Right atrium auricular region (tissue), 2 donors: ENCODE measurements at regions not wholly inside any gene's neighbourhood (a gene's known extent, or its start where the extent isn't known, plus 50 kb on each side); places are given as distances from the start of the nearest gene placed in this dataset.

Experiments used
- DNase-seq: peaks from one replicate; pipeline ENCODE4 v3.0.0-alpha.2; 2019; ENCODE audit warnings: low spot score
- H3K27ac ChIP-seq, 2 donors: fragments of 200-600 bp; sonication (generic); 1 replicate in 1 of 2; 2 replicates in 1 of 2; pipeline ENCODE4 v1.5.1; 2016 to 2019
- H3K27me3 ChIP-seq, 2 donors: fragments of 200-600 bp; sonication (generic); one replicate each; pipeline versions ENCODE4 v1.5.1 to v1.6.0; 2017 to 2019
- H3K36me3 ChIP-seq: fragments of 200-600 bp; sonication (generic); one replicate; pipeline ENCODE4 v1.5.1; 2016
- H3K4me1 ChIP-seq, 2 donors: fragments of 200-600 bp; sonication (generic); one replicate each; pipeline versions ENCODE4 v1.5.1 to v1.6.0; 2017 to 2019
- H3K4me3 ChIP-seq, 2 donors: fragments of 200-600 bp; sonication (generic); 1 replicate in 1 of 2; 2 replicates in 1 of 2; pipeline ENCODE4 v1.5.1; 2017 to 2019; ENCODE audit warnings: mild to moderate bottlenecking in 1 of 2, moderate library complexity in 1 of 2
- H3K9me3 ChIP-seq, 2 donors: fragments of 200-600 bp; sonication (generic); one replicate each; pipeline ENCODE4 v1.5.1; 2019
- CTCF ChIP-seq, 2 donors: fragments of 200-600 bp; sonication (generic); IDR thresholded peaks; one replicate each; pipeline ENCODE4 v1.5.1; 2019; ENCODE audit warnings: antibody characterized with exemption in 2 of 2

GRCh38 chr6:104484191-104484590, 375.5 kb downstream of the HACE1 start:
- Histone ChIP-seq H3K9me3 (no peaks in the 10 kb centered on the region), H3K27ac (no peak overlapping the region), H3K27me3 (no peaks in the 10 kb centered on the region), H3K4me1 (no peaks in the 10 kb centered on the region), H3K36me3 (no peaks in the 10 kb centered on the region), H3K4me3 (no peak overlapping the region)
- no peak for DNase-seq
- TF ChIP-seq CTCF (IDR thresholded peaks at IDR 0.05), result no peak

- TF ChIP-seq CTCF (IDR thresholded peaks at IDR 0.05), result peak in 1 of 2 donors; percentile 28
- no peak overlapping the region for H3K4me3 ChIP-seq
- H3K4me1 ChIP-seq, result no peaks in the 10 kb centered on the region
- DNase-seq, result no peak
- H3K9me3 ChIP-seq, result no peaks in the 10 kb centered on the region
- H3K36me3 ChIP-seq, result no peaks in the 10 kb centered on the region
- no peak overlapping the region for H3K27ac ChIP-seq
- H3K27me3 ChIP-seq, result no peaks in the 10 kb centered on the region
Measured at GRCh38 chr6:104483225-104483834, 376.4 kb downstream of the HACE1 start.

- H3K4me3 ChIP-seq, result no peak overlapping the region
- no peaks in the 10 kb centered on the region for H3K27me3 ChIP-seq
- H3K4me1 ChIP-seq, result no peaks in the 10 kb centered on the region
- H3K9me3 ChIP-seq, result no peaks in the 10 kb centered on the region
- no peak overlapping the region for H3K27ac ChIP-seq
- DNase-seq, result no peak
- no peaks in the 10 kb centered on the region for H3K36me3 ChIP-seq
- TF ChIP-seq CTCF (IDR thresholded peaks at IDR 0.05), result no peak
Measured at GRCh38 chr6:104477569-104477968, 382.1 kb downstream of the HACE1 start.

- no peak for TF ChIP-seq CTCF (IDR thresholded peaks at IDR 0.05)
- H3K4me3 ChIP-seq, result no peak overlapping the region
Measured at GRCh38 chr6:104473021-104473429, 386.7 kb downstream of the HACE1 start.

GRCh38 chr6:104472021-104472901, 387.5 kb downstream of the HACE1 start:
- no peak overlapping the region for H3K27ac ChIP-seq
- H3K4me1 ChIP-seq, result no peaks in the 10 kb centered on the region
- H3K27me3 ChIP-seq, result no peaks in the 10 kb centered on the region
- TF ChIP-seq CTCF (IDR thresholded peaks at IDR 0.05), result no peak
- H3K9me3 ChIP-seq, result no peaks in the 10 kb centered on the region
- H3K36me3 ChIP-seq, result no peaks in the 10 kb centered on the region
- no peak for DNase-seq
- no peak overlapping the region for H3K4me3 ChIP-seq

More at GRCh38 chr6:104473021-104473429, 386.7 kb downstream of the HACE1 start:
- Histone ChIP-seq H3K4me1 (no peaks in the 10 kb centered on the region), H3K27me3 (no peaks in the 10 kb centered on the region), H3K27ac (no peak overlapping the region), H3K36me3 (no peaks in the 10 kb centered on the region), H3K9me3 (no peaks in the 10 kb centered on the region)
- DNase-seq, result no peak
